NCI-H1105 (cell line): ENCODE measurements at regions not wholly inside any gene's neighbourhood (a gene's known extent, or its start where the extent isn't known, plus 50 kb on each side); places are given as distances from the start of the nearest gene placed in this dataset.

Source experiments
- DNase-seq: peaks from one replicate; lab custom pipeline; 2025; lab: John Stamatoyannopoulos, UW

DNA sequence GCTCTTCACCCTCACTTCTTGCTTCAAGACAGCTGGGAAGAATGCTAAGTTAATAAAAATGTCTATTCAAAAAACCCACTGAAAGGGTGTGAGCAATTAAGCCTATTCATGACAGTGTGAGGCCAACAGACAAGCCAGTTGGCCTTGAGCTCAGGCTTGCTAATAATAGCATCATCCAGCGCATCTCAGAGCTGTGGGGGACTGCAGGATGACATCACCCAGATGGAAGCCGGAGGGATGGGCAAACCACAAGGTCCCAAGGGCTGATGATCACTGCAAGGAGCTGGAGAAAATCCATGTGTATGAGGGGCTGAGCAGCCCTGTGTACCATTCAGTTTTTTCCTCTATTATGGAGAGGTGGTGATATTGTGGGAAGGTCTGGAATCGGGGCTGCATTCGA lies 770.4 kb downstream of the TNS3 start:
- DNase-seq: no peak

DNA sequence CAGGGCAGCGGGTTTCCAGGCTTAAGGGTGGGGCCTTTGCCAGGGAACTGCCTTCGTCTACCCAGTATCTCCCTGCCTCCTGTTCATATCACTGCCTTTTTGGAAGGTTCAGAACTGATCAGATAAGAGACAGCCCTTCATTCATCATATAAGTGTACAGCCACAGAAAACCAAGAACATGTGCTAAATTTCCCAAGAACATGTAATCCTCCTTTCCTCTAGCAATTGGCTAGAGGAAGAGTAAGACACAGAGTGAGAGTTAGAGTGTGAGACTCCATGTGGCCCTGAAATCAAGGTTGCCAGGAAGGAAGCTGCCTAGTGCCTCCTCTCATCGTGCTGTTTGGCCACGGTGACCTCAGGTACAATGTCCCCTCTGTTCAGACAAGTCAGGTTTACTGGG lies 770.9 kb downstream of the TNS3 start:
- no peak for DNase-seq

- DNase-seq: no peak
These were observed 772.0 kb downstream of the TNS3 start for GRCh38 chr7:46809886-46810285.

DNA sequence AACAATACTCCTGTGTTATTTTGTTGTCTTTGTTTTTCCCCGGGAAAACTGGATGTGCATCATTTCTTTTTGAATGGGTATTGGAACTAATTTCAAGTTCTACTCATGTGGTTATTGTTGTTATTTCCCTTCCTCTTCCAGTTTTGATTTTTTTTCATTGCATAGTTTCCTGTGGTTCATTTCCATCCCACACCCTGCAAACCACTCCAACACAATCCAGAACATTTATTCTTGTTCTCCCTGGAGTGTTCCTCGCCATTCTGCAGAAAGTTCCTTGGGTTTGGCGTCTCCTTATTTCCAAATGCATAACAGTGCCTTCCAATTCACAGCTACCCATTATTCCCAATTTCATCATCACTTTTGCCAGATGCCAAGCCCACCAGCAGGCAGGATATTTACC lies 775.1 kb downstream of the TNS3 start:
- no peak for DNase-seq

DNA sequence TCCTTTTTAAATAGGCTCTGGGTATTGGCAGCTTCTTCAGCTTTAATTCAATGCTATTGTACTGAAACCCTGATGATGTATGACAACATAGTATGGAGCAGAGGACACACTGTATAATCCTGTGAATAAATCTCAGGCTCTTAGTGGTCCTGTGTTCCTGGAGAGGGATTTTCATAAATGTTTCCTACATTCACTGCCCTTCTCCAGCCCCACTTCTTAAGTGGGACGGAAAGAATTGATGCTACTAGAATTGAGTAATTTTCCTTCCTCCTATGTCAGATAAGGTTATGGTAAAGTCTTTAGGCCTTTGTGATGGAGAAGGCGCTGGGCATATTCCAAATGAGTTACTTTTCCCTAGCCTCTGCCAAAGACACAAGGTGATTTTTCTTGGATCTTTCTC lies 779.4 kb downstream of the TNS3 start:
- no peak for DNase-seq

GRCh38 chr7:46791188-46791587 lies 790.7 kb downstream of the TNS3 start:
- DNase-seq: no peak

- DNase-seq: no peak
These were observed 794.9 kb downstream of the TNS3 start for GRCh38 chr7:46786995-46787394.

DNA sequence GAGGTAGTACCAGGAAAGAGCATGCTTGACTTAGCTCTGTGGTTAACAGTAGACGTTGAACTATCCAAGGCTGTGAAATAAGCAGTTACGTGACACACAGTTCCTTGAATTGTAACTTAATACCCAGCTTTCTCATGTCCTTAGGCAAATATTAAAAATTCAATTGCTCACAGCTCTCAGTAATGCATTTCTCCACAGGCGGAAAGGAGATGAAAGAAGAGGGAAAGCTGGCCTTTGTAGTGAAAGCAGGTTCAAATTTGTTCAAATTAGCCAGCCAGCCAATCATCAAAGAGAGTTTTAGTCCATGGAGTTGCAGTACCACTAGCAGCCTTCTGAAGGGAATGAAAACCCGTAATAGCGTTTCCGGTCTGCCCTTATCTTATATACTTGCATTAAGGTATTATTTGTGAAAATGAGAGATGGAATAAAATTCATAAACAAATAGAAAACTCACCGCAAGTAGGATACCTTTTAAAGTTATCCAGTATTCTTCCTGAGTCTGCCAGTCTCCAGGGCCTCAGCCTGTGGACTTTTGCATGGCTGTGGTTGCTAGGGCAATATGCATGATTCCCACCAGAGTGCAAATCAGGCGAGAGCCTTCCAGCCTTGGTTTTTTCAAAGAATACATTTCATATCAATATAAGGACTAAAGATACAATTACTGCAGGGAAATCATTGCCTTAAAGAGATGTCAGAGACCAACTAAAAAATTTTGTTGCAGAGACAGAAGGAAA lies 795.5 kb downstream of the TNS3 start:
- DNase-seq: no peak

- DNase-seq: no peak
These were observed 797.2 kb downstream of the TNS3 start for GRCh38 chr7:46784732-46785131.

DNA sequence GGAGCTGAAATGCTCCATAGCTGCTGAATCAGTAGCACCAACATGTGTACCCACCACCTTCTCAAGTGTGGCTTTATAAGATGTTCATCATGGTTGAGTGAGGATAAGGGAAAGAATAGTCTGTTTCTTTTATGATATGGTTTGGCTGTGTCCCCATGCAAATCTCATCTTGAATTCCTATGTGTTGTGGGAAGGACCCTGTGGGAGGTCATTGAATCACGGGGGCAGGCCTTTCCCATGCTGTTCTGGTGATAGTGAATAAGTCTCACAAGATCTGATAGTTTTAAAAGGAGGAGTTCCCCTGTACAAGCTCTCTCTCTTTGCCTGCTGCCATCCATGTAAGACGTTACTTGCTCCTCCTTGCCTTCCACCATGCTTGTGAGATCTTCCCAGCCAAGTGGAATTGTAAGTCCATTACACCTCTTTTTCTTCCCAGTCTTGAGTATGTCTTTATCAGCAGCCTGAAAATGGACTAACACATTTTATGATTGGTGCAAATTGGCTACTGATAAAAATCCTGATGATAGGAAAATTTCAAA lies 799.9 kb downstream of the TNS3 start:
- no peak for DNase-seq

DNA sequence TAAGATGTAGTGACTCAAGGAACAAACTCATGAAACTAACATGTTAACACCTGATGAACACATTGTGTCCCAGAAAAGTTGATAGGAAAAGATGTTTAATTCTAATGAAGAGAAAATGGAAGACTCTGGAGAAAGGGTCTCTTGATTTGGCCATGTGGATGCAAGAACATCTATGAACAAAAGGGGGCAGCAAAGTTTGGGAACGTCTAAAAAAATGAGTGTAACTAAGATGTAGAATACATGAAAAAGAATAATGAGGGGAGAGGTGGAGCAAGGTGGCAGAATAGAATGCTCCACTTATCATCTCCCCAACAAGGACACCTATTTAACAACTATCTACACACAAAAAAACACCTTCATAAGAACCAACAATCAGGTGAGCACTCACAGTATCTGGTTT lies 805.1 kb downstream of the TNS3 start:
- no peak for DNase-seq

- DNase-seq: no peak
These were observed 806.1 kb downstream of the TNS3 start for GRCh38 chr7:46775776-46776175.

- DNase-seq: no peak
These were observed 806.9 kb downstream of the TNS3 start for GRCh38 chr7:46775020-46775419.

GRCh38 chr7:46774515-46774914 lies 807.4 kb downstream of the TNS3 start:
- DNase-seq: no peak

GRCh38 chr7:46772776-46773175 lies 809.1 kb downstream of the TNS3 start:
- DNase-seq: no peak

GRCh38 chr7:46767071-46767470 lies 814.8 kb downstream of the TNS3 start:
- DNase-seq: no peak

DNA sequence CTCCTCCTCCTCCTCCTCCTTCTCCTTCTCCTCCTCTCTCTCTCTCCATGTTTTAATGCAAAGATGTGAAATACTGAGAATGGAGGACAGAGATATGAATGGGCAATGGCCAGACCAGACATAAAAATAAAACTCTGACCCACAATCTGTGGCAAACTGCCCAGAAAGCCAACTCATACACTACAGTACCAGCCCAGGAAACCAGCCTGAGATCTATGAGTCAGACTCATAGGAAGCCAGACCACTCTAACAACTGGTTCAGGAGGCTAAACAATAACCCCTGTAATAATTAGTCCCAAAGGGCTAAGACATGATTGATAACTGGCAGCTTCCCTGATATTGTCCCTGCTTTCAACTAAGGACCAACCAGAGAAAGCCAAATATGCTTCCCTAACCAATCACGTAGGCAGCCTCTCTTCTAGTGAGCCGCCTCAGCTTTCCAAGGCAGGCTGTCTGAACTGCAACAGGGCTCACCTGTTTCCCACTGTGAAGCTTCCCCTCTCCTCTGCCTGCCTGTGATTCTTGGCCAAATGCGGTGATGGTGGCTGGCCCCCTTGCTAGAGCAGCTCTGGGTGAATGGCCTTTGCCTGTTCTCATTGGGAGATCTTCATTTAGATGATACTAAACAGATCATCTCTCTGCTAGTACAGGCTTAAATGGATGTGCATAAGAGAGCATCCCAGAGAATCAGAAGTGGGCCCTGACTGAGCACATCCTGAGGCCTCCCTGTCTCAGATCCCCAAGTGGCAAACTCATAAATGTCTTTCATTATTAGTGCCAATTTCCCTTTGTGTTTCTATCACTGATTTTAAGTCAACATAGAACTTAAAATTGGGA lies 817.6 kb downstream of the TNS3 start:
- DNase-seq: no peak

DNA sequence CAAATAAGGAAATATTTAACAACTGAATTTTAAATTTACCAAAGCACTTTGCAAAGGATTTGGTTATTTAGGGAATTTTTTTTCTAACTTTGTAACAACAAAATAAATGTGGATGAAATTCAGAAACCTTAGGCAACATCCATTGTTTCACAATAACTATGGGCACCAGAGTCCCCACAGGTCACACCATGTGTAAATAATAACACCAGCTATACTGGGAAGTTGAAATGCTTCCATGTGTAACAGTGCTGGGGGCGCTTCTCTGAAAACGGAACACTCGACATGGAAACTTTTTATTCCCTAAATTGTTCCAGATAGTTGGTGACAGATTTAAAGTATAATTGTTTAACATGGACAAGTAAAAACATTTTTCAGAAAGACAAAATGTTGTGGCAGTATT lies 818.6 kb downstream of the TNS3 start:
- no peak for DNase-seq

- DNase-seq: no peak
These were observed 822.0 kb downstream of the TNS3 start for GRCh38 chr7:46759711-46760480.

GRCh38 chr7:46756996-46757395 lies 824.9 kb downstream of the TNS3 start:
- DNase-seq: no peak

DNA sequence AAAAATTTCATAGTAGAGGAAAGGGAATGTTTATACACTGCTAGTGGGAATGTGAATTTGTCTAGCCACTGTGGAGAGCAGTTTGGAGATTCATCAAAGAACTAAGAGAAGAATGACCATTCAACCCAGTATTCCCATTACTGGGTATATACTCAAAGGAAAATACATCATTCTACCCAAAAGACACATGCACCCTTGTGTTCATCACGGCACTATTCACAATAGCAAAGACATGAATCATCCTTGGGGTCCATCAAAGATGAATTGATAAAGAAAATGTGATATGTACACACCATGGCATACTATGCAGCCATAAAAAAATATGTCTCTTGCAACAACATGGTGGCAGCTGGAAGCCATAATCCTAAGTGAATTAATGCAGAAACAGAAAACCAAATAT lies 825.7 kb downstream of the TNS3 start:
- DNase-seq: no peak
